OCI-LY1 (cell line): ENCODE measurements at regions not wholly inside any gene's neighbourhood (a gene's known extent, or its start where the extent isn't known, plus 50 kb on each side); places are given as distances from the start of the nearest gene placed in this dataset.

ENCODE experiments used
- H2AFZ ChIP-seq: fragments of 200-600 bp; sonication (generic), shearing (Covaris generic); 2 replicates; pipeline ENCODE4 v1.6.0; 2014; ENCODE audit warnings: antibody characterized with exemption, mild to moderate bottlenecking, low read length
- H3F3A ChIP-seq: fragments of 200-600 bp; sonication (generic), shearing (Covaris generic); 2 replicates; pipeline ENCODE4 v1.6.0; 2014; ENCODE audit warnings: mild to moderate bottlenecking, antibody characterized with exemption, low read length, moderate library complexity; ENCODE audit not compliant: insufficient read depth
- H3K27ac ChIP-seq: fragments of 200-600 bp; sonication (generic); 2 replicates; pipeline ENCODE4 v1.5.1; 2014; ENCODE audit warnings: low read length, mixed run types, mild to moderate bottlenecking, low read depth; ENCODE audit not compliant: poor library complexity, severe bottlenecking
- H3K27me3 ChIP-seq: fragments of 200-600 bp; sonication (generic); 2 replicates; pipeline ENCODE4 v1.6.0; 2014; ENCODE audit warnings: antibody characterized with exemption, mild to moderate bottlenecking, low read length, moderate library complexity; ENCODE audit not compliant: insufficient read depth
- H3K36me3 ChIP-seq: fragments of 200-600 bp; sonication (generic); 2 replicates; pipeline ENCODE4 v1.6.1; 2014; ENCODE audit warnings: mild to moderate bottlenecking, antibody characterized with exemption, low read length, moderate library complexity, mixed read lengths; ENCODE audit not compliant: insufficient read depth
- H3K4me1 ChIP-seq: fragments of 200-600 bp; sonication (generic); 2 replicates; pipeline ENCODE4 v1.5.1; 2014; ENCODE audit warnings: mild to moderate bottlenecking, low read length, moderate library complexity; ENCODE audit not compliant: insufficient read depth, severe bottlenecking
- H3K4me2 ChIP-seq: fragments of 200-600 bp; sonication (generic), shearing (Covaris generic); 2 replicates; pipeline ENCODE4 v1.6.1; 2014; ENCODE audit warnings: low read length
- H3K4me3 ChIP-seq: fragments of 200-600 bp; sonication (generic); 2 replicates; pipeline ENCODE4 v1.5.1; 2014; ENCODE audit warnings: low read length, low read depth, mild to moderate bottlenecking, mixed read lengths; ENCODE audit not compliant: poor library complexity, severe bottlenecking
- H3K79me2 ChIP-seq: fragments of 200-600 bp; shearing (Covaris generic); 2 replicates; pipeline ENCODE4 v1.6.1; 2016; ENCODE audit warnings: mixed run types, low read length, mixed read lengths; ENCODE audit not compliant: insufficient read depth
- H3K9ac ChIP-seq: fragments of 200-600 bp; sonication (generic), shearing (Covaris generic); 2 replicates; pipeline ENCODE4 v1.6.1; 2014; ENCODE audit warnings: mild to moderate bottlenecking, low read length, mixed read lengths
- H3K9me2 ChIP-seq: fragments of 200-600 bp; sonication (generic), shearing (Covaris generic); 2 replicates; pipeline ENCODE4 v1.6.1; 2014; ENCODE audit warnings: low read depth, mild to moderate bottlenecking, low read length, mixed read lengths
- H3K9me3 ChIP-seq: fragments of 200-600 bp; shearing (Covaris generic); 2 replicates; pipeline ENCODE4 v1.6.1; 2014; ENCODE audit warnings: low read length, mixed read lengths
- H4K20me1 ChIP-seq: fragments of 200-600 bp; sonication (generic), shearing (Covaris generic); 2 replicates; pipeline ENCODE4 v1.6.0; 2016; ENCODE audit warnings: mild to moderate bottlenecking, low read length; ENCODE audit not compliant: insufficient read depth
- EZH2 ChIP-seq: fragments of 200-600 bp; sonication (generic), shearing (Covaris generic); IDR thresholded peaks from 2 replicates; pipeline ENCODE4 v1.8.0; 2017; ENCODE audit warnings: borderline replicate concordance, mixed run types, mild to moderate bottlenecking, antibody characterized with exemption, low read length, moderate library complexity, mixed read lengths
- TF ChIP-seq, protein P1 (sequence below): fragments of 200-600 bp; sonication (generic), shearing (Covaris generic); IDR thresholded peaks from 2 replicates; pipeline ENCODE4 v1.5.1; 2017; ENCODE audit warnings: mild to moderate bottlenecking, antibody characterized with exemption, low read length, moderate library complexity, mixed read lengths

DNA sequence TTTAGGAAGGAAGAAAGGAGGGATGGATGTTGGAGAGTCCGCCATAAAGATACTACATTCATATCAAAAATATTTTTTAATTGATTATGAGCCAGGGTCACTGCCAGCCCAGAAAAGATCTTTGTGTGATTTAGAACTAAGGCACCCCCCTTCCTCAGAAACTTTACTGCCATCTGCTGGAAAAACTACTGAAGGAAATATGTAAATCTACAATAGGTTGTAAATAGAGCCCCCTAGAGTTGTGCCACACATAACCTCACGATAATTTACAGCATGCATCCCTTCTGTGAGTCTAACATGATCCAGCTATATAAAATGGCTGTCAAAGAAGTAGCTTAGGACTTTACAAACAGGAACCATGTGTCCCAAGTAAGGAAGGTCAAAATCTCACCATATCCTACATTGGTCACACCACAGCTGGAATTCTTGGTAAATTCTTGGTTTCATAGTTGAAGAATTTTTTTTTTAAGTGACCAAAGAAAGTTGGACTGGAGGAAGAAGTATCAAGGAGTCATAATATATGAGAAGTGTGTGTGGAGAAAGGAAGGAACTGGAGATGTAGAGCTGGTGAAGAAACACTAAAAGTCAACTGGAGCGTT, 152.5 kb downstream of the CYP26B1 start:
- no peaks in the 10 kb centered on the region for H3K9me3 ChIP-seq
- H3K27ac ChIP-seq, result no peak overlapping the region
- no peak overlapping the region for H3K4me2 ChIP-seq
- H2AFZ ChIP-seq, result no peak overlapping the region
- no peaks in the 10 kb centered on the region for H4K20me1 ChIP-seq
- no peak overlapping the region for H3K4me3 ChIP-seq
- no peaks in the 10 kb centered on the region for H3K36me3 ChIP-seq
- H3K4me1 ChIP-seq, result no peaks in the 10 kb centered on the region
- H3K79me2 ChIP-seq, result no peaks in the 10 kb centered on the region
- H3K27me3 ChIP-seq, result no peaks in the 10 kb centered on the region
- no peak overlapping the region for H3K9ac ChIP-seq
- TF ChIP-seq, protein P1, sequence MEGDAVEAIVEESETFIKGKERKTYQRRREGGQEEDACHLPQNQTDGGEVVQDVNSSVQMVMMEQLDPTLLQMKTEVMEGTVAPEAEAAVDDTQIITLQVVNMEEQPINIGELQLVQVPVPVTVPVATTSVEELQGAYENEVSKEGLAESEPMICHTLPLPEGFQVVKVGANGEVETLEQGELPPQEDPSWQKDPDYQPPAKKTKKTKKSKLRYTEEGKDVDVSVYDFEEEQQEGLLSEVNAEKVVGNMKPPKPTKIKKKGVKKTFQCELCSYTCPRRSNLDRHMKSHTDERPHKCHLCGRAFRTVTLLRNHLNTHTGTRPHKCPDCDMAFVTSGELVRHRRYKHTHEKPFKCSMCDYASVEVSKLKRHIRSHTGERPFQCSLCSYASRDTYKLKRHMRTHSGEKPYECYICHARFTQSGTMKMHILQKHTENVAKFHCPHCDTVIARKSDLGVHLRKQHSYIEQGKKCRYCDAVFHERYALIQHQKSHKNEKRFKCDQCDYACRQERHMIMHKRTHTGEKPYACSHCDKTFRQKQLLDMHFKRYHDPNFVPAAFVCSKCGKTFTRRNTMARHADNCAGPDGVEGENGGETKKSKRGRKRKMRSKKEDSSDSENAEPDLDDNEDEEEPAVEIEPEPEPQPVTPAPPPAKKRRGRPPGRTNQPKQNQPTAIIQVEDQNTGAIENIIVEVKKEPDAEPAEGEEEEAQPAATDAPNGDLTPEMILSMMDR, result peak; percentile 38
- TF ChIP-seq EZH2, result no peak
- no peaks in the 10 kb centered on the region for H3F3A ChIP-seq
- no peaks in the 10 kb centered on the region for H3K9me2 ChIP-seq

DNA sequence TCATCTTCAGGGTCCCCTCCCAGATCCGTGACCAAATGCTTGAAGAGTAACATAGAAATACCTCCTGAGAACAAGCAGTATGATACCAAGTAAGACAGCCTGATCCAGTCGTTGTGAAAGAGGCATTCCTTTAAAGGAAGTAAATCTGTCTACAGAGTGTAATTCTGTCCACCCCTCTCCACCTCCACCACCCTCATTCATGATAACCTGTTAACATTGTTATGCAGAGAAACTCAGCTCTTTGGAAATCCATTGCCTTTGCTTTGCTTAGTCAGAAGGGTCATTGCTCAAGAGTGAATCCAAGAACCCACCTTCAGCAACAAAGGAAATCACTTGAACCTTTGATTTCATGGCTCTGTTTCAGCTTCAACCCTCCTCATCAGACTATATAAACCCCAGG, 155.6 kb downstream of the CYP26B1 start:
- Histone ChIP-seq H3K9me2 (no peaks in the 10 kb centered on the region), H3F3A (no peaks in the 10 kb centered on the region), H3K9me3 (no peaks in the 10 kb centered on the region), H3K27ac (no peak overlapping the region), H3K4me1 (no peaks in the 10 kb centered on the region), H3K36me3 (no peaks in the 10 kb centered on the region), H4K20me1 (no peaks in the 10 kb centered on the region), H3K27me3 (no peaks in the 10 kb centered on the region), H3K79me2 (no peaks in the 10 kb centered on the region), H3K9ac (no peak overlapping the region), H3K4me2 (no peak overlapping the region), H2AFZ (no peak overlapping the region), H3K4me3 (no peak overlapping the region)
- no peak for TF ChIP-seq EZH2
- TF ChIP-seq, protein P1, result no peak

DNA sequence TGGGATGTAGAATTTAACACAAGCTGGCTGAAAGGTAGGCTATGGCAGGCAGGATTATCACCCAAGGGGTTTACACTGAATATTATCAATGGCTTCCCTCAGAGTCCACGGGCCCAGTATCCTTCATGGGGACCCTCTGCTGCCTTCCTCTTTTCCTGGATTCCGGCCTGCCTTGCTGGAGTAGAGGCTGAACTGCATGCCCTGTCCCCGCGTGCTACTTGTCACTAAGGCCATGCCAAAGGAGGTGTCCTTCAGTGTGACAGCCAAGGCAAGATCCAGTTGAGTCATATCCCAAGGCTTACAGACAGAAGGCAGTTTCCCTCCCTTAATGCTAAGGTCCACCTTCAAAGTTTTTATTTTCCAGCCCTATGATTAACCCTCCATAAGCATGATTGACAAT, 156.3 kb downstream of the CYP26B1 start:
- Histone ChIP-seq H3K9ac (no peak overlapping the region), H3K9me2 (no peaks in the 10 kb centered on the region), H3K27me3 (no peaks in the 10 kb centered on the region), H4K20me1 (no peaks in the 10 kb centered on the region), H3K9me3 (no peaks in the 10 kb centered on the region), H3K27ac (no peak overlapping the region), H3K79me2 (no peaks in the 10 kb centered on the region), H3K4me1 (no peaks in the 10 kb centered on the region), H2AFZ (no peak overlapping the region), H3K4me3 (no peak overlapping the region), H3K36me3 (no peaks in the 10 kb centered on the region), H3K4me2 (no peak overlapping the region), H3F3A (no peaks in the 10 kb centered on the region)
- TF ChIP-seq EZH2, result no peak
- TF ChIP-seq, protein P1, result no peak
